ENCODE measurements at regions not wholly inside any gene's neighbourhood (a gene's known extent, or its start where the extent isn't known, plus 50 kb on each side); places are given as distances from the start of the nearest gene placed in this dataset.

- TF ChIP-seq CTCF (IDR thresholded peaks at IDR 0.05) (no peak), EZH2 (IDR thresholded peaks at IDR 0.05; ENCODE audit: borderline replicate concordance, insufficient read depth, low read depth, low read length, poor library complexity, severe bottlenecking) (no peak)
- Histone ChIP-seq H3K79me2 (ENCODE audit: control insufficient read depth, insufficient read depth, low read length) (no peaks in the 10 kb centered on the region), H3K27ac (ENCODE audit: low read length in 2 of 2) (no peak overlapping the region), H3K9me3 (ENCODE audit: control extremely low read depth in 1 of 3, control insufficient read depth in 2 of 3, insufficient read depth in 1 of 3, low read length in 2 of 3) (peaks cover 0 to 22% (median 11%) of the 10 kb centered on the region in 3 donors), H3K9ac (ENCODE audit: low read length) (no peak overlapping the region), H3K4me1 (ENCODE audit: control insufficient read depth in 2 of 2, insufficient read depth in 2 of 2, low read length in 2 of 2) (no peaks in the 10 kb centered on the region), H3K36me3 (replicated peaks in 1 of 2; ENCODE audit: control extremely low read depth in 1 of 2, control insufficient read depth in 1 of 2, extremely low read depth in 1 of 2, insufficient read depth in 2 of 2, low read length in 1 of 2) (no peaks in the 10 kb centered on the region), H3K4me2 (replicated peaks; ENCODE audit: low read depth, low read length, poor library complexity, severe bottlenecking) (no peak overlapping the region), H3K27me3 (replicated peaks in 1 of 4; ENCODE audit: control extremely low read depth in 1 of 4, control insufficient read depth in 3 of 4, insufficient read depth in 4 of 4, low read length in 3 of 4) (no peaks in the 10 kb centered on the region), H2AFZ (ENCODE audit: insufficient read depth, low read depth, low read length, poor library complexity, severe bottlenecking) (no peak overlapping the region), H3K4me3 (ENCODE audit: control extremely low read depth in 1 of 5, extremely low read depth in 1 of 5, insufficient read depth in 1 of 5, low read depth in 2 of 5, low read length in 4 of 5) (no peak overlapping the region), H4K20me1 (ENCODE audit: control insufficient read depth, insufficient read depth, low read length, poor library complexity, severe bottlenecking) (no peaks in the 10 kb centered on the region)
- CTCF ChIA-PET: no interaction called here
- intact Hi-C loops (cut with micrococcal nuclease): loop anchor here (10.0 kb wide), 1 partner anchor 45 kb away; no protein-coding TSS in a partner anchor
- no peak for ATAC-seq (ENCODE audit: low read depth)
- Mint-ChIP-seq H3K27ac (no peak overlapping the region), H3K27me3 (no peaks in the 10 kb centered on the region), H3K4me1 (no peaks in the 10 kb centered on the region), H3K9me3 (ENCODE audit: insufficient read depth) (peaks cover 6% of the 10 kb centered on the region), H3K4me3 (no peak overlapping the region)
- no peak for DNase-seq
- no CpG with 5 or more reads among the region's 2 CpGs for WGBS (ENCODE audit: insufficient coverage)
- POLR2A ChIA-PET: no interaction called here
Observed at GRCh38 chr16:35319536-35320192, 1860.3 kb downstream of the TP53TG3F start.

GRCh38 chr16:35325936-35326335 is 1866.5 kb downstream of the TP53TG3F start:
- Mint-ChIP-seq H3K27ac (no peak overlapping the region), H3K27me3 (no peaks in the 10 kb centered on the region), H3K9me3 (ENCODE audit: insufficient read depth) (peaks cover 5% of the 10 kb centered on the region), H3K4me1 (no peaks in the 10 kb centered on the region), H3K4me3 (no peak overlapping the region)
- intact Hi-C loops (cut with micrococcal nuclease): loop anchor here (10.0 kb wide), 1 partner anchor 51 kb away; no protein-coding TSS in a partner anchor
- DNase-seq: no peak
- no CpG with 5 or more reads among the region's 3 CpGs for WGBS (ENCODE audit: insufficient coverage)
- Histone ChIP-seq H3K9me3 (ENCODE audit: control extremely low read depth in 1 of 3, control insufficient read depth in 2 of 3, insufficient read depth in 1 of 3, low read length in 2 of 3) (peaks cover 0 to 8% (median 4%) of the 10 kb centered on the region in 3 donors), H3K27ac (ENCODE audit: low read length in 2 of 2) (no peak overlapping the region), H3K9ac (ENCODE audit: low read length) (no peak overlapping the region), H2AFZ (ENCODE audit: insufficient read depth, low read depth, low read length, poor library complexity, severe bottlenecking) (no peak overlapping the region), H3K79me2 (ENCODE audit: control insufficient read depth, insufficient read depth, low read length) (no peaks in the 10 kb centered on the region), H3K4me3 (ENCODE audit: control extremely low read depth in 1 of 5, extremely low read depth in 1 of 5, insufficient read depth in 1 of 5, low read depth in 2 of 5, low read length in 4 of 5) (no peak overlapping the region), H3K4me2 (replicated peaks; ENCODE audit: low read depth, low read length, poor library complexity, severe bottlenecking) (no peak overlapping the region), H4K20me1 (ENCODE audit: control insufficient read depth, insufficient read depth, low read length, poor library complexity, severe bottlenecking) (no peaks in the 10 kb centered on the region), H3K4me1 (ENCODE audit: control insufficient read depth in 2 of 2, insufficient read depth in 2 of 2, low read length in 2 of 2) (no peaks in the 10 kb centered on the region), H3K27me3 (replicated peaks in 1 of 4; ENCODE audit: control extremely low read depth in 1 of 4, control insufficient read depth in 3 of 4, insufficient read depth in 4 of 4, low read length in 3 of 4) (no peaks in the 10 kb centered on the region), H3K36me3 (replicated peaks in 1 of 2; ENCODE audit: control extremely low read depth in 1 of 2, control insufficient read depth in 1 of 2, extremely low read depth in 1 of 2, insufficient read depth in 2 of 2, low read length in 1 of 2) (no peaks in the 10 kb centered on the region)
- TF ChIP-seq EZH2 (IDR thresholded peaks at IDR 0.05; ENCODE audit: borderline replicate concordance, insufficient read depth, low read depth, low read length, poor library complexity, severe bottlenecking): no peak
- no peak for ATAC-seq (ENCODE audit: low read depth)
- ChIA-PET POLR2A (no interaction called here), CTCF (no interaction called here)

Measured in B cell (primary cell).